Body of pancreas (tissue), 4 donors: ENCODE measurements at regions not wholly inside any gene's neighbourhood (a gene's known extent, or its start where the extent isn't known, plus 50 kb on each side); places are given as distances from the start of the nearest gene placed in this dataset.
"Not testable (repeated sequence)": the region's sequence is repeated elsewhere in the genome, so short reads cannot be mapped to it uniquely, and the experiment has no call there.

Experiments
- CTCF ChIP-seq, 7 experiments: fragments of 450-650 bp in 4 of 7; fragments of 200-600 bp in 3 of 7; sonication (generic) in 3 of 7; IDR thresholded peaks; one replicate each; pipeline ENCODE4 v1.5.1; 2016 to 2019; ENCODE audit warnings: antibody characterized with exemption in 7 of 7
- POLR2A ChIP-seq, 3 donors: fragments of 450-650 bp; IDR thresholded peaks; one replicate each; pipeline ENCODE4 v1.6.1; 2016; ENCODE audit warnings: antibody characterized with exemption in 3 of 3, mild to moderate bottlenecking in 2 of 3

- not testable (repeated sequence) for TF ChIP-seq CTCF, POLR2A (IDR thresholded peaks at IDR 0.05)
Observed at GRCh38 chr6:137643644-137644043, 149.4 kb upstream of the OLIG3 start.
